Mesendoderm (in vitro differentiated cells): ENCODE measurements at regions not wholly inside any gene's neighbourhood (a gene's known extent, or its start where the extent isn't known, plus 50 kb on each side); places are given as distances from the start of the nearest gene placed in this dataset.

Experiments
- DNase-seq: peaks from one replicate; pipeline ENCODE4 v3.0.0; 2013
- H2AK5ac ChIP-seq: 2 replicates; pipeline ENCODE4 v1.6.1; 2013; ENCODE audit warnings: low read length, inconsistent platforms
- H2BK120ac ChIP-seq: 2 replicates; pipeline ENCODE4 v1.6.1; 2013; ENCODE audit warnings: low read depth, mild to moderate bottlenecking, low read length, moderate library complexity, mixed read lengths
- H2BK15ac ChIP-seq: replicated peaks from 2 replicates; pipeline ENCODE4 v1.6.1; 2013; ENCODE audit warnings: low read depth, mild to moderate bottlenecking, moderate library complexity
- H2BK5ac ChIP-seq: 2 replicates; pipeline ENCODE4 v1.6.1; 2013; ENCODE audit warnings: low read length, inconsistent platforms
- H3K18ac ChIP-seq: 2 replicates; pipeline ENCODE4 v1.6.1; 2013; ENCODE audit warnings: mild to moderate bottlenecking, low read length, mixed read lengths
- H3K23ac ChIP-seq: one replicate; pipeline ENCODE4 v1.6.1; 2013; ENCODE audit warnings: low read length
- H3K27ac ChIP-seq: 2 replicates; pipeline ENCODE4 v1.5.1; 2013; ENCODE audit warnings: low read depth, mild to moderate bottlenecking, inconsistent platforms, low read length, moderate library complexity
- H3K27me3 ChIP-seq: 2 replicates; pipeline ENCODE4 v1.6.1; 2013; ENCODE audit warnings: low read length, control low read depth, mild to moderate bottlenecking, inconsistent platforms; ENCODE audit not compliant: insufficient read depth, poor library complexity
- H3K36me3 ChIP-seq: 2 replicates; pipeline ENCODE4 v1.6.1; 2013; ENCODE audit warnings: low read length, inconsistent platforms; ENCODE audit not compliant: control insufficient read depth, insufficient read depth
- H3K4ac ChIP-seq: one replicate; pipeline ENCODE4 v1.6.1; 2013; ENCODE audit warnings: low read depth, mild to moderate bottlenecking, low read length, moderate library complexity
- H3K4me1 ChIP-seq: 2 replicates; pipeline ENCODE4 v1.6.1; 2013; ENCODE audit warnings: low read depth, low read length, inconsistent platforms; ENCODE audit not compliant: control insufficient read depth
- H3K4me2 ChIP-seq: 2 replicates; pipeline ENCODE4 v1.6.1; 2013; ENCODE audit warnings: low read length
- H3K4me3 ChIP-seq: 2 replicates; pipeline ENCODE4 v1.5.1; 2013; ENCODE audit warnings: mild to moderate bottlenecking, low read length
- H3K56ac ChIP-seq: one replicate; pipeline ENCODE4 v1.6.1; 2013; ENCODE audit warnings: low read length
- H3K79me1 ChIP-seq: 2 replicates; pipeline ENCODE4 v1.6.1; 2013; ENCODE audit warnings: low read length, inconsistent platforms
- H3K79me2 ChIP-seq: 2 replicates; pipeline ENCODE4 v1.6.1; 2013; ENCODE audit warnings: mild to moderate bottlenecking, low read length; ENCODE audit not compliant: control insufficient read depth, insufficient read depth
- H3K9ac ChIP-seq: 2 replicates; pipeline ENCODE4 v1.6.1; 2013; ENCODE audit warnings: low read length, inconsistent platforms
- H4K5ac ChIP-seq: one replicate; pipeline ENCODE4 v1.6.1; 2013; ENCODE audit warnings: low read length
- H4K8ac ChIP-seq: one replicate; pipeline ENCODE4 v1.6.1; 2013; ENCODE audit warnings: low read depth, mild to moderate bottlenecking, control low read depth, low read length, moderate library complexity
- whole genome bisulfite sequencing: extraction: QIAGEN DNeasy Blood & Tissue Kit; methylation state at CpG from one replicate; pipeline ENCODE4 v1.1.7; 2013; ENCODE audit warnings: low lambda C conversion rate, missing lambda C conversion rate; ENCODE audit not compliant: insufficient coverage; ENCODE audit errors: extremely low coverage; 5-methylcytosine and 5-hydroxymethylcytosine counted together

- H4K5ac ChIP-seq, result no peak overlapping the region
- H3K79me2 ChIP-seq, result no peaks in the 10 kb centered on the region
- H3K4me3 ChIP-seq, result no peak overlapping the region
- no peaks in the 10 kb centered on the region for H3K4me1 ChIP-seq
- H3K4me2 ChIP-seq, result no peak overlapping the region
- H3K23ac ChIP-seq, result no peak overlapping the region
- no peak overlapping the region for H3K27ac ChIP-seq
- WGBS, result no CpG with 5 or more reads among the region's 3 CpGs
- no peak overlapping the region for H3K18ac ChIP-seq
- H3K4ac ChIP-seq, result no peak overlapping the region
- no peak overlapping the region for H2BK120ac ChIP-seq
- no peak overlapping the region for H4K8ac ChIP-seq
- DNase-seq, result no peak
- no peaks in the 10 kb centered on the region for H3K27me3 ChIP-seq
- H3K56ac ChIP-seq, result no peak overlapping the region
- no peaks in the 10 kb centered on the region for H3K79me1 ChIP-seq
- H2BK15ac ChIP-seq, result no peak overlapping the region
- no peak overlapping the region for H2AK5ac ChIP-seq
- no peaks in the 10 kb centered on the region for H3K36me3 ChIP-seq
- no peak overlapping the region for H3K9ac ChIP-seq
- H2BK5ac ChIP-seq, result no peak overlapping the region
Measured at GRCh38 chr13:88627071-88627470, 955.9 kb downstream of the SLITRK5 start.

- H4K5ac ChIP-seq, result no peak overlapping the region
- H2BK5ac ChIP-seq, result no peak overlapping the region
- H3K23ac ChIP-seq, result no peak overlapping the region
- no peak overlapping the region for H3K27ac ChIP-seq
- no peaks in the 10 kb centered on the region for H3K36me3 ChIP-seq
- H2BK120ac ChIP-seq, result no peak overlapping the region
- no peaks in the 10 kb centered on the region for H3K79me2 ChIP-seq
- H2AK5ac ChIP-seq, result no peak overlapping the region
- no peak overlapping the region for H3K56ac ChIP-seq
- WGBS, result no CpG with 5 or more reads among the region's 1 CpG
- DNase-seq, result no peak
- H3K27me3 ChIP-seq, result no peaks in the 10 kb centered on the region
- H3K4me2 ChIP-seq, result no peak overlapping the region
- no peaks in the 10 kb centered on the region for H3K4me1 ChIP-seq
- no peak overlapping the region for H3K18ac ChIP-seq
- H3K4me3 ChIP-seq, result no peak overlapping the region
- H4K8ac ChIP-seq, result no peak overlapping the region
- H3K9ac ChIP-seq, result no peak overlapping the region
- no peaks in the 10 kb centered on the region for H3K79me1 ChIP-seq
- no peak overlapping the region for H2BK15ac ChIP-seq
- no peak overlapping the region for H3K4ac ChIP-seq
Measured at GRCh38 chr13:88628882-88629281, 957.7 kb downstream of the SLITRK5 start.

DNA sequence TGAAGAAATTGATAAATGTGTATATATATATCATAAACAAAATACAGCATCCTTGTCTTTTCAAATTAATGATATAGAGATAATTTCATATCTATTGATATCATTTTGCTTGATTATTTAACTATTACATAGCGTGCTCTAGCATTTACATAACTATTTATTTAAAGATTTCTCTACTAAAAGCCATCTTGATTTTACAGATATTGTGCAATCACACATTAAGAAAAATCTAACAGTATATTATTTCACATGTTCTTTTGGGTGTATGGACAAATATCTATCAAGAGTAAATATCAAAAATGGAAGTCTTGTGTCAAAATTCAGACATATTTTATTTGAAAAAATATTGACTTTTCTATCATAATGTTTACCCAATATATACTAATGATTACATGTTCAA is 966.8 kb downstream of the SLITRK5 start:
- H3K79me2 ChIP-seq, result no peaks in the 10 kb centered on the region
- no peak overlapping the region for H3K23ac ChIP-seq
- no peak overlapping the region for H3K4me2 ChIP-seq
- no peaks in the 10 kb centered on the region for H3K79me1 ChIP-seq
- no peak overlapping the region for H3K4ac ChIP-seq
- H3K56ac ChIP-seq, result no peak overlapping the region
- no peaks in the 10 kb centered on the region for H3K27me3 ChIP-seq
- no peak overlapping the region for H4K8ac ChIP-seq
- no peak overlapping the region for H2AK5ac ChIP-seq
- no peaks in the 10 kb centered on the region for H3K36me3 ChIP-seq
- DNase-seq, result no peak
- no peak overlapping the region for H3K18ac ChIP-seq
- WGBS, result no CpG with 5 or more reads among the region's 1 CpG
- no peak overlapping the region for H3K27ac ChIP-seq
- no peak overlapping the region for H3K4me3 ChIP-seq
- no peak overlapping the region for H3K9ac ChIP-seq
- H2BK120ac ChIP-seq, result no peak overlapping the region
- H3K4me1 ChIP-seq, result no peaks in the 10 kb centered on the region
- no peak overlapping the region for H4K5ac ChIP-seq
- H2BK5ac ChIP-seq, result no peak overlapping the region
- no peak overlapping the region for H2BK15ac ChIP-seq

DNA sequence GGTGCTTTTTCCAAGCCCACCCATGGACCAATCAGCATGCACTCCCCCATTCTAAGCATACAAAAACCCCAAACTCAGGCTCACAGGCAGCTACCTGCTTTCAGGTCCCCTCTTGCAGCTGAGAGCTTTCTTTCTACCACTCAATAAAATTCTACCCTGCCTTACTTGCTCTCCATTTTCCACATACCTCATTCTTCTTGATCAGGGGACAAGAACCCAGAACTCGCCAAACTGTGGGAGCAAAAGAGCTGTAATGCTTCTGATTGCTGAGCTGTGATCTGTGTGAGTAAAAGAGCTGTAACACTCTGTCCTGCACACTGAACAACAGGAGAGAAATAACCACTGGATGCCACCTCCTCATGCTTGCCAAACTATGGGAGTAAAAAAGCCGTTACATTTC is 972.1 kb downstream of the SLITRK5 start:
- Histone ChIP-seq H3K27ac (no peak overlapping the region), H2AK5ac (no peak overlapping the region), H2BK120ac (no peak overlapping the region), H3K23ac (no peak overlapping the region), H4K5ac (no peak overlapping the region), H3K4ac (no peak overlapping the region), H3K4me1 (no peaks in the 10 kb centered on the region), H3K4me2 (no peak overlapping the region), H3K4me3 (no peak overlapping the region), H3K56ac (no peak overlapping the region), H3K9ac (no peak overlapping the region), H3K36me3 (no peaks in the 10 kb centered on the region), H2BK15ac (no peak overlapping the region), H2BK5ac (no peak overlapping the region), H3K79me1 (no peaks in the 10 kb centered on the region), H3K79me2 (no peaks in the 10 kb centered on the region), H3K18ac (no peak overlapping the region), H3K27me3 (no peaks in the 10 kb centered on the region), H4K8ac (no peak overlapping the region)
- peak; percentile 45 for DNase-seq
- no CpG with 5 or more reads among the region's 2 CpGs for WGBS

- no peak overlapping the region for H2AK5ac ChIP-seq
- H3K36me3 ChIP-seq, result no peaks in the 10 kb centered on the region
- H3K18ac ChIP-seq, result no peak overlapping the region
- no peaks in the 10 kb centered on the region for H3K4me1 ChIP-seq
- no peak overlapping the region for H3K56ac ChIP-seq
- no peak overlapping the region for H2BK15ac ChIP-seq
- H3K23ac ChIP-seq, result no peak overlapping the region
- H3K4me2 ChIP-seq, result no peak overlapping the region
- H3K79me2 ChIP-seq, result no peaks in the 10 kb centered on the region
- H3K9ac ChIP-seq, result no peak overlapping the region
- no peak overlapping the region for H2BK5ac ChIP-seq
- H3K27me3 ChIP-seq, result no peaks in the 10 kb centered on the region
- H4K5ac ChIP-seq, result no peak overlapping the region
- H3K4me3 ChIP-seq, result no peak overlapping the region
- WGBS, result no CpG with 5 or more reads among the region's 2 CpGs
- H3K4ac ChIP-seq, result no peak overlapping the region
- H2BK120ac ChIP-seq, result no peak overlapping the region
- no peak for DNase-seq
- H4K8ac ChIP-seq, result no peak overlapping the region
- H3K27ac ChIP-seq, result no peak overlapping the region
- H3K79me1 ChIP-seq, result no peaks in the 10 kb centered on the region
Measured at GRCh38 chr13:88648598-88649373, 977.6 kb downstream of the SLITRK5 start.

DNA sequence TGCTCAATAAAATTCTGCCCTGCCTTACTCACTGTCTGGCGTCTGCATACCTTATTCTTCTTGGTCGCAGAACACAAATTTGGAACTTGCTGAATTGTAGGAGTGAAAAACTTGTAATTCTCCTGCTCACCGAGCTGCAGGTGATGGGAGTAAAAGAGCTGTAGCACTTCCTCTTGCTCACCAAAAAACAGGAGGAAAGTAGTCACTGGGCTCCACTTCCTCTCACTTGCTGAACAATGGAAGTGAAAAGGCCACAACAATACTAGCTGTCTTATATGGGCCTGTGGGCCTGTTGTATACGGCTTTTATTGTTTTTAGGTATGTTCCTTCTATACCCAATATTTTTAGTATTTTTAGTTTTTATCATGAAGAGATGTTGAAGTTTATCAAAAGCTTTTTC is 978.7 kb downstream of the SLITRK5 start:
- Histone ChIP-seq H3K36me3 (no peaks in the 10 kb centered on the region), H3K23ac (no peak overlapping the region), H3K4me1 (no peaks in the 10 kb centered on the region), H2BK5ac (no peak overlapping the region), H2BK15ac (no peak overlapping the region), H3K27me3 (no peaks in the 10 kb centered on the region), H3K4me2 (no peak overlapping the region), H3K56ac (no peak overlapping the region), H4K5ac (no peak overlapping the region), H2AK5ac (no peak overlapping the region), H3K27ac (no peak overlapping the region), H3K4ac (no peak overlapping the region), H3K9ac (no peak overlapping the region), H3K18ac (no peak overlapping the region), H3K4me3 (no peak overlapping the region), H3K79me2 (no peaks in the 10 kb centered on the region), H4K8ac (no peak overlapping the region), H3K79me1 (no peaks in the 10 kb centered on the region), H2BK120ac (no peak overlapping the region)
- DNase-seq, result no peak
- WGBS, result no CpG with 5 or more reads among the region's 4 CpGs
